A549 (cell line): ENCODE measurements at regions not wholly inside any gene's neighbourhood (a gene's known extent, or its start where the extent isn't known, plus 50 kb on each side); places are given as distances from the start of the nearest gene placed in this dataset.

ENCODE experiments used
- CHD2 ChIP-seq: fragments of 150-350 bp; IDR thresholded peaks from 2 replicates; pipeline ENCODE4 v1.6.1; 2014; ENCODE audit warnings: low read length; ENCODE audit not compliant: partially characterized antibody
- CTCF ChIP-seq: fragments of >200 bp; sonication (Bioruptor Twin); formaldehyde crosslinking; IDR thresholded peaks from 3 replicates; pipeline ENCODE4 v1.5.1; 2016
- HES2 ChIP-seq: fragments of >200 bp; sonication (Bioruptor Twin); formaldehyde crosslinking; IDR thresholded peaks from 2 replicates; pipeline ENCODE4 v1.6.1; 2016

- TF ChIP-seq CTCF: no peak
- TF ChIP-seq HES2: no peak
- no peak for TF ChIP-seq CHD2
Observed at GRCh38 chr5:103620851-103621547, 58.4 kb upstream of the NUDT12 start.
